ENCODE measurements at regions not wholly inside any gene's neighbourhood (a gene's known extent, or its start where the extent isn't known, plus 50 kb on each side); places are given as distances from the start of the nearest gene placed in this dataset.

GRCh38 chr12:4153343-4153892 lies 120.1 kb upstream of the CCND2 start:
- TF ChIP-seq REST (IDR thresholded peaks at IDR 0.05; ENCODE audit: low read depth) (no peak), RAD21 (IDR thresholded peaks at IDR 0.05; ENCODE audit: low read depth) (no peak), FOXM1 (IDR thresholded peaks at IDR 0.05; ENCODE audit: borderline replicate concordance, low read depth) (no peak), EP300 (IDR thresholded peaks at IDR 0.05; ENCODE audit: borderline replicate concordance) (no peak), CREB1 (IDR thresholded peaks at IDR 0.05; ENCODE audit: low read depth) (no peak), TAF1 (IDR thresholded peaks at IDR 0.05; ENCODE audit: low read depth) (no peak)
